Brain microvascular endothelial cell (primary cell): ENCODE measurements at regions not wholly inside any gene's neighbourhood (a gene's known extent, or its start where the extent isn't known, plus 50 kb on each side); places are given as distances from the start of the nearest gene placed in this dataset.

ENCODE experiments used
- DNase-seq: peaks from one replicate; pipeline ENCODE4 v3.0.0-alpha.2; 2020
- H3K27ac ChIP-seq: fragments of 250-450 bp; sonication (Bioruptor Pico); 2 replicates; pipeline ENCODE4 v1.5.1; 2020; ENCODE audit warnings: mild to moderate bottlenecking, moderate library complexity
- H3K27me3 ChIP-seq: fragments of 250-450 bp; sonication (Bioruptor Pico); replicated peaks from 2 replicates; pipeline ENCODE4 v1.5.1; 2020; ENCODE audit warnings: mild to moderate bottlenecking
- H3K36me3 ChIP-seq: fragments of 250-450 bp; sonication (Bioruptor Pico); replicated peaks from 2 replicates; pipeline ENCODE4 v1.5.1; 2020; ENCODE audit warnings: mild to moderate bottlenecking
- H3K4me3 ChIP-seq: 2 replicates; pipeline ENCODE4 v1.5.1; 2011; ENCODE audit warnings: low read depth, mild to moderate bottlenecking, control low read depth, low read length, moderate library complexity
- CTCF ChIP-seq: IDR thresholded peaks from 2 replicates; pipeline ENCODE4 v1.5.1; 2011; ENCODE audit warnings: low read depth, mild to moderate bottlenecking, moderate library complexity, low read length, control low read depth, inconsistent platforms; ENCODE audit errors: missing control alignments
- in situ Hi-C: cut with HindIII; loops from 2 replicates; pipeline ENCODE4 v1.10.0; 2017; ENCODE audit warnings: low sequenced_read_pairs, low pct_ligation_motif_present

GRCh38 chr2:126535408-126535807, 120.5 kb upstream of the GYPC start:
- H3K27me3 ChIP-seq, result no peaks in the 10 kb centered on the region
- no peaks in the 10 kb centered on the region for H3K36me3 ChIP-seq
- TF ChIP-seq CTCF, result no peak
- H3K27ac ChIP-seq, result no peak overlapping the region
- in situ Hi-C loops, result no loop called here
- DNase-seq, result no peak
- H3K4me3 ChIP-seq, result no peak overlapping the region

- DNase-seq, result no peak
- H3K4me3 ChIP-seq, result no peak overlapping the region
Measured at GRCh38 chr2:126536605-126537200, 119.3 kb upstream of the GYPC start.

GRCh38 chr2:126539101-126539500, 116.9 kb upstream of the GYPC start:
- in situ Hi-C loops, result no loop called here
- no peak for TF ChIP-seq CTCF
- Histone ChIP-seq H3K27me3 (no peaks in the 10 kb centered on the region), H3K4me3 (no peak overlapping the region), H3K27ac (no peak overlapping the region), H3K36me3 (no peaks in the 10 kb centered on the region)
- DNase-seq, result no peak

More at GRCh38 chr2:126536605-126537200, 119.3 kb upstream of the GYPC start:
- in situ Hi-C loops, result no loop called here
- H3K27ac ChIP-seq, result no peak overlapping the region
- TF ChIP-seq CTCF, result no peak
- no peaks in the 10 kb centered on the region for H3K27me3 ChIP-seq
- H3K36me3 ChIP-seq, result no peaks in the 10 kb centered on the region

GRCh38 chr2:126542247-126542646, 113.7 kb upstream of the GYPC start:
- in situ Hi-C loops, result no loop called here
- no peak overlapping the region for H3K4me3 ChIP-seq

GRCh38 chr2:126543081-126543480, 112.9 kb upstream of the GYPC start:
- in situ Hi-C loops, result no loop called here
- Histone ChIP-seq H3K27me3 (no peaks in the 10 kb centered on the region), H3K27ac (no peak overlapping the region), H3K4me3 (no peak overlapping the region), H3K36me3 (no peaks in the 10 kb centered on the region)
- TF ChIP-seq CTCF, result no peak
- no peak for DNase-seq

More at GRCh38 chr2:126542247-126542646, 113.7 kb upstream of the GYPC start:
- no peaks in the 10 kb centered on the region for H3K36me3 ChIP-seq
- no peak for TF ChIP-seq CTCF
- no peak for DNase-seq
- H3K27ac ChIP-seq, result no peak overlapping the region
- H3K27me3 ChIP-seq, result no peaks in the 10 kb centered on the region

GRCh38 chr2:126558029-126558428, 97.9 kb upstream of the GYPC start:
- Histone ChIP-seq H3K27me3 (no peaks in the 10 kb centered on the region), H3K4me3 (no peak overlapping the region), H3K36me3 (no peaks in the 10 kb centered on the region), H3K27ac (no peak overlapping the region)
- in situ Hi-C loops, result no loop called here
- TF ChIP-seq CTCF, result no peak
- no peak for DNase-seq
